DMS 273 (cell line): ENCODE measurements at regions not wholly inside any gene's neighbourhood (a gene's known extent, or its start where the extent isn't known, plus 50 kb on each side); places are given as distances from the start of the nearest gene placed in this dataset.
A peak's percentile ranks its signal among the peaks of the same experiment; 100 is the strongest.

Source experiments
- DNase-seq: peaks from one replicate; lab custom pipeline; 2025; ENCODE audit not compliant: unreplicated experiment; lab: John Stamatoyannopoulos, UW

DNA sequence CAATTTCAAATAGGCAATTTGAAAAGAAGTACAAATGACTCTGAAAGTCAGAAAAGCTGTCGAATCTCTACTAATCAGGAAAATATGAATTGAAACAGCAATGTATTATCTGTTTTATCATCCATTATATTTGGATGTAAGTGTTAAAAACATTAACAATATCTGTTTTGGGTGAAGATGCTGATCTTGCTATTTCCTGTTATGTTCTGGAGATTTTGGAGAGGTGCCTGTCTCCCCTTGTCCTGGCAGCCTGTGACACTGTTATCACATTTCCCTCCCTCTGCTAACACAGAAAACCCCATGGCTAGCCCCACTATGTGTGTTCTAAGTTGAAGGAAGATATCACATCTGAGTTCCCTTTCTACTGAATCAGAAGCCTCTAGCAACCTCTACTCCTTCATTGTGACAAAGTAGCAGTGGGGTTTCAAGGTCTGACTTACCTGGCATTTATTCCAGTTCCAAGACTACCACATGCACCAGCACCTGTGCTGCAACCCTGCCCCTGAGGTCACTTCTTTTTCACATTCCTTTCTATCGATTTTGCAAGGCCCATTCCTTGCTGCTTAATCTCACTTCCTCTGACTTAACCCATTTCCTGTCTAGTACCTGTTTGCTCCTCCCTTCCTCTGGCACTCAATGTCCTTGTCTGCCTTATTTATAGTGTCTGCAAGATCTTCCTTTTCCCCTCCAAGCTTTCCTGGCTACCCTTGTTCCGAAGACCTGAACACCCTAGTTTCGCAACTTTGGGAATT is 95.5 kb upstream of the COL8A1 start:
- DNase-seq = no peak

DNA sequence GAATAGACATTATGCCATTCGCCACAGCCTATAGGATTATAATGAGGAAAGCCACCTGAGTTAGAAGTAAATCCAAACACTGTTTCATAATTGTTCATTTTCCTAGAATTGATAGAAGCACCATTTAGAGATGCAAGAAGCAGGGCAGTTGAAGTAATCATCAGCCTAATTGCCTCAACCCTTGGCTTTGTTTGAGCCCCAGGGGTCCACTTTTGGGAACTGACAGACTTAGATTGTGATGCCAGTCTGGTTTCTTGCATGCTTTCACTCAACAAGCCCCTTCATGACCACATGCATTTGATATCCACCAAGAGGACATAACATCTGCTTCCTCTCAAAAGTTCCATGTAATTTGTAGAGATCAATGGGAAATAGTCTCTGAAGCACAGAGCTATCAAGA is 97.2 kb upstream of the COL8A1 start:
- DNase-seq = no peak

DNA sequence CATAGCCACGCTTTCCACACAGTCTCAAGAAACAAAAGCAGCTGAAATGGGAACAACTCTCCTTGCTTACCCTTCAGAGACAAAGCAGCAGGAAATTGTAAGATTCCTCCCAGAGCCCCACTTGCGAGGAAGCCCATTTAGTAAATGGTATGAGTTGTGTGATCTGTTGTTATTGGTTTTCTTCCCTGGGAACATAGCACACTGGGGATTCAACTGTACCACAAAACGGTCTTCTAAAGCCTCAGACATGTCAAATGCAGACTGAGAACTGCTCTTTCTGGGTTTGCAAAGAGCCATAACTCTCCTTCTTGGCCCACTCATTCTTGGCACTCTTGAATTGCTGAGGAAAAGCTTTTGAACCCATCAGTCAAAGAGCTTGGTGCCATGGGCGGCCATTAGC is 101.0 kb upstream of the COL8A1 start:
- no peak for DNase-seq

DNA sequence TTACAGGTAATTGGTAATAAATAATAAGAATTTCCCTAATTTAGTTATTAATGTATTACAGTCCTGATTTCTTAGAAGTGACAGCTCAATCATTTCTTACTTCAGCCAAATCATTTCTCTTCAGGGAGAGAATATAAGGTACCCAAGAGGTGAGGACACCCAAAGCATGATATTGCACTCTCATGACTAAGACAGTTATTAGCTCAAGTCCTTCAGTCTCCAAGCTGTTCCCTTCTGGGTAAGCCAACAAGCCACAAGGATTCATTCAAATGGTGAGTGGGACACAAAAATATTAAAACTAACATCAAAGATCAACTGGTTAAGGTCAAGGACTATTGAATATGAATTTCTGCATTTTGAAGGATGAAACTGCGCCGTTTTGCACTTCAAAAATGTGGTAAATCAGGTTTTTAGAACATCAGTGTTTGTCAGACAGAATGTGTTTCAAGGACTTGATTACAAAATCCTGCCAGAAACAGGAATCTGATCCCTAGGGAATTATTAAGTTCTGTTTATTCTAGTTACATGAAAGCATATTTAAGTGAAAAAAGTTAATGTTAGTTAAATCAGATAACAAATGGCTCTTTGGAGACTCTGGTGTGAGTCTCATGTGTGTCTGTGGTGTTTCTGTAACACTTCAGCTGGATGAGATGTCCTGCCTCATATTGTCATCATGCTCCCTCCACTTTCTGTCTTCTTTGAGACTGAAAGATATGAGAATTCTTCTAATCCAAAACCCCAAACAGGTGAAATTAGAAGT is 101.7 kb upstream of the COL8A1 start:
- DNase-seq = no peak

DNA sequence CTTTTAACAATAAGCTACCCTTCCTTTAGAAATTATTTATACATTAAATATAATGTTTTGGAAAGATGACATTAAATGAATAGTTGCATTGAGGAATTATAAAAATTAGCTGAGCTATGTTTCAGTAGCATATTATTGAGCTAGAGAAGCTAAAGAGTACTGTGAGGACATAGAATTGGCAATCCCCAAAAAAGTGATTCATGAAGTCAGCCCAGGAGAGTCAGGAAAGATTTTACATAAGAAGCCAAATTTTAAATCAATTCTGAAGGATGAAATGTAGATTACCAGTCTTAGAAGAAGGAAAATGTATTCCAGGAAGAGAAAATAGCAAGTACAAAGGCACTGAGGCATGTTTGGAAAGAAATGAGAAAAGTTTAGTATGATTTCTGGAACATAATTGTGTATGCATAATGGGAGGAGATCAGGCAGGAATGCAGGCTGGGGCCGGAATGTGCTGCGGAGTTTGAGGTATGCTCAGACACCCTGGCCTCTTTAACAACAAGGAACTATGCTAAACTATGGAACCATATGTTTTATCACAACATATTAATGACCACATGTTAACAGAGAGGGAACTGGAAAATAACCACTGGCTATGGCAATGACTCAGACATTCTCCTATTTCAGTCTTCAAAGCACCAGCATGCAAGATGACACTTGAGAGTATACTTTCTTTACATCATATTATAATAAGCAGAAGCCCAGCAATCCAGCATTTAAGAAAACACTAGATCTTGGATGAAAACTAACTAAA is 103.3 kb upstream of the COL8A1 start:
- DNase-seq = no peak

DNA sequence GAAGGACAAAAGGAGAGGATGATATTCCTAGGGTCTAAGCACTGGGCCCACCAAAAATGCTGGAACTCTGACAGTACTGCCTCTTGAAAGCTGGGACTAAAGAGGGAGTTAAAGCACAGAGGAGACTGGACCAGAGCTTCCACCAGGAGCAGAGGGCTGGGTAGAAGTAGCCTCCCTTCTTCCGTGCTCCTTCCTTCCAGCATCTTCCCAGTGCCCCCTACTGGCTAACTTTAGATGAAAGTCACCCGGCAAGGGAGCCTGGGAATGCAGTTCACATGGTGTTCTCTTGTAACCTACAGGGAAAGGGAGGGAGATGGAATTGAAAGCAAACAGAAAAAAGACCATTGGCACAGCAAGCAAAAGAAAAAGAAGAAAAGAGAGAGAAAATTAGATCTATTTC is 106.1 kb upstream of the COL8A1 start:
- peak; percentile 75 for DNase-seq

GRCh38 chr3:99529265-99529664 is 109.1 kb upstream of the COL8A1 start:
- no peak for DNase-seq

- DNase-seq = no peak
These were observed 111.5 kb upstream of the COL8A1 start for GRCh38 chr3:99526921-99527320.

GRCh38 chr3:99524559-99524958 is 113.8 kb upstream of the COL8A1 start:
- DNase-seq = no peak

- no peak for DNase-seq
These were observed 114.8 kb upstream of the COL8A1 start for GRCh38 chr3:99523431-99524127.

DNA sequence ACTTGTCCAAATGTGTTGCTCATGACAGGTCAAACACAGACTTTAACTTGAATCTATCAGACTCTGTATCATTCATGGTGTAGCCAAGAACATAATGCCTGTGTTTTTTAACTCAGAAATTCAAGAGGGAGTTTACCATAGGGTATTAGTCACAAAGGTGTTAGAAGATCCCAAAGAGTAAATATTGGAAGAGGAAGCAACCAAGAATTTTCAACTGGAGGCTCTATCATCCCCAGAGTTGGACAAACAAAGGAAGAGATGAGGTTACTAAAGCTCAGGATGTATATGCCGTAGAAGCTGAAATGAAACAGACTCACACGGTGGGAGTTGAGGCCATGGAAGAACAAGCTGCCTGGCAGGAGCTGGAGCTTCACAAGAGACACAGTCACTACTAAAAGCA is 116.2 kb upstream of the COL8A1 start:
- no peak for DNase-seq

DNA sequence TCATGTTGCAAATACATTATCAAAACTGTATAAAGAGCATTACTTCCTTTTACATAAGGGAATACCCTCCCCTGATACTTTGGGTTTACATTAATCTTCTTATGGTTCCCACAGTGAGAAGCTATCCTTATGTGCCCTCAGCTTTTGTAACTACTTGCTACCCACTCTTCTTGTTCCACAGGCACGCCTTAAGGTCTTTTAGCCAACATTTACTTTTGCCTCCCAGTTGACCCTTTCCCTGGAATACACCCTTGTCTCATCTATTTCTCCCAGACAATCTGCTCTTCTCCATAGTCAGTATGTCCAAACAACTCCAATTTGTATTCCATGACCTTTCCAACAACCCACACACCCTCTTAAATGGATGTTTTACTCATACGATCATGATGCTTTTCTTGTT is 116.8 kb upstream of the COL8A1 start:
- no peak for DNase-seq

DNA sequence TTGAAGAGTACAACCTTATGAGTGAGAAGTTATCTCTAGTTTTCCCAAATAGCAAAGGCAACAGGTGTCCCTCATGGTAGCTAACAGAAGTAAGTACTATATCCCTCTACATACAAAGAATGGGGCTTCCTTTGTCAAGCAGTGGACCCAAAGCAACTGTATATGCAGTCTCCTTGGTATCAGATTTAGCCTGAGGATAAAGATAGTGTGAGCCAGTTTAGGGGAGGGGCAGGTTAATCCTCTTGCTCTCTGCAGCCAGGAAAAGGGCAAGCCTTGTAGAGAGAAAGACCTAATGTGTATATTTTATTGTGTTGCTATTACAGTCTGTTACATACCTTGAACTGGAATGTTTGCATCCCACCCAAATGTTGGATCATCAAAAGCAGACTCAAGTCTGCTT is 117.9 kb upstream of the COL8A1 start:
- DNase-seq = no peak

GRCh38 chr3:99516936-99517335 is 121.5 kb upstream of the COL8A1 start:
- no peak for DNase-seq

- DNase-seq = no peak
These were observed 122.5 kb upstream of the COL8A1 start for GRCh38 chr3:99515891-99516290.

GRCh38 chr3:99509224-99509623 is 129.2 kb upstream of the COL8A1 start:
- DNase-seq = no peak

- no peak for DNase-seq
These were observed 130.2 kb upstream of the COL8A1 start for GRCh38 chr3:99508191-99508590.

- no peak for DNase-seq
These were observed 132.6 kb upstream of the COL8A1 start for GRCh38 chr3:99505646-99506269.

GRCh38 chr3:99505200-99505599 is 133.2 kb upstream of the COL8A1 start:
- DNase-seq = no peak

DNA sequence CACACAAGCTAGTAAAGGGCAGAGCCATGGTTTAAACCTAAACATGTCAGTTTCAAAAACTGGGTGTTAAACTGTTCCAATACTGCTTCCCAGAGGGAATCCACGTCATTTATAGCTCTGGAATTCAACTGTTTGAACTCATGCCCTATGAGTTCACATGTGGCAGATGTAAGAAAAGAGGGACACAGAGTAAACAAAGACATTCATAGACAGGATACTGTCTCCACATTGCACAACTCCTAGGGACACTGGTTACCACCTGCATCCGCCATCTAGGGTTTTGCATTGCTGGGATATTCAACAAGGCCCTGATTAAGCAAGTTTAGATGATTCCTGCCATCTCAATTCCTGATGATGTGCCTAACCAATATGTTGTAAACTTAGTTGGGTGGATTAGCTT is 134.1 kb upstream of the COL8A1 start:
- DNase-seq = no peak

DNA sequence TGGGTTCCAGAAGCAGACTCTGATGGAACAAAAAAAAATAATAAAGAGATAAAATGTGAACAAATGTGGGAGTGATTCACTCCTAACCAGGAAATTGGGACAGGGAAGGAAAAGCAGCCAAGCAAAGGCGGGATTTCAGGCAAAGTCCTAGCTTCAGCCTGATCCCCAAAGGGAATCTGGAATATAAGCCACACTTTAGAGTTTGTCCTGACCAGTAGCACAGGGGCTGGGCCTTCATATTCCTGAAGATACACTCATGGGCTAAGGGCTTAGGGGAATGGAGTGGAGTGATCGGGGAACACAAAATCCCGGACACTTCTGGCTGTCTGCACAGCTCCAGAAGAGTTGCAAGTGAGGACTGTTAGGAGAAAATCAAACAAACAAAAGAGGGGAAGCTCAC is 135.0 kb upstream of the COL8A1 start:
- DNase-seq = no peak
